ENCODE measurements at regions not wholly inside any gene's neighbourhood (a gene's known extent, or its start where the extent isn't known, plus 50 kb on each side); places are given as distances from the start of the nearest gene placed in this dataset.

DNA sequence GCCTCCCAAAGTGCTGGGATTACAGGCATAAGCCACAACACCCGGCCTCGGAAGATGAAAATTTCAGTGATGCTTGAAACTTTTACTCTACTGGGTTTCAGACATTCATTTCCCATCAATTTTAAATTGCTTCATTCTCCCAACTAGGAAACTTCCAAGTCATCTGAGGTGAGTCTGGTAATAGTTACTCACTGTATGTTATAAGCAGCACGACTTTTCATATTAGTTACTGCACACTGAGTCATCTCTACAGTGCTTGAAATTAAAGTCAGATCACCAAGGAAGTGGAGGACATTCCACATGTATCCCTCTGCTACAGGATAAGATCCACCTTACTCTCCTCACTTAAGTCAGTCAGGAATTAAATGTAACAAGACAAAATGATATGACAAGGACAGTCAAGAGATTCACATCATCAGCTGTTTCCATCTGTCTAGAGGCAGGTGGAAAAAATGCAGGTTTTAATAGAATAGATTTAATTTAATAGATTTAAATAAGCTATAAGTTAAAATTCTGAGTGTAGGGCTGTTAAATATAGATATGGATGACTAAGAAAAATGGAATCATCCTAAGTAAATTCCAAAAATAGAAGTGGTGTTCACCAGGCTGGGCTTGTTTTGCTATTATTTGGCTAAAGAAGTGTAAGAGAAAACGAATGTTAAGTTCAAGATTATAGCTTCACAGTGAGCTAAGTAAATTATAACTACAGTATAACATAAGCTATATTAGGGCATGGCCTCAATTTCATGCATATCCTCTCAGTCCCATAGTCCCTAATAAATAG, 104.4 kb downstream of the TMCO5A start:
- no peak overlapping the region for H3K4me3 Mint-ChIP-seq (ENCODE audit: unreplicated experiment)
- no peak for DNase-seq (ENCODE audit: extremely low spot score, unreplicated experiment)
- peak overlapping the region; percentile 70 for H3K27ac Mint-ChIP-seq (ENCODE audit: unreplicated experiment)
- no peaks in the 10 kb centered on the region for H3K27me3 Mint-ChIP-seq (ENCODE audit: unreplicated experiment)
- TF ChIP-seq, protein P1, sequence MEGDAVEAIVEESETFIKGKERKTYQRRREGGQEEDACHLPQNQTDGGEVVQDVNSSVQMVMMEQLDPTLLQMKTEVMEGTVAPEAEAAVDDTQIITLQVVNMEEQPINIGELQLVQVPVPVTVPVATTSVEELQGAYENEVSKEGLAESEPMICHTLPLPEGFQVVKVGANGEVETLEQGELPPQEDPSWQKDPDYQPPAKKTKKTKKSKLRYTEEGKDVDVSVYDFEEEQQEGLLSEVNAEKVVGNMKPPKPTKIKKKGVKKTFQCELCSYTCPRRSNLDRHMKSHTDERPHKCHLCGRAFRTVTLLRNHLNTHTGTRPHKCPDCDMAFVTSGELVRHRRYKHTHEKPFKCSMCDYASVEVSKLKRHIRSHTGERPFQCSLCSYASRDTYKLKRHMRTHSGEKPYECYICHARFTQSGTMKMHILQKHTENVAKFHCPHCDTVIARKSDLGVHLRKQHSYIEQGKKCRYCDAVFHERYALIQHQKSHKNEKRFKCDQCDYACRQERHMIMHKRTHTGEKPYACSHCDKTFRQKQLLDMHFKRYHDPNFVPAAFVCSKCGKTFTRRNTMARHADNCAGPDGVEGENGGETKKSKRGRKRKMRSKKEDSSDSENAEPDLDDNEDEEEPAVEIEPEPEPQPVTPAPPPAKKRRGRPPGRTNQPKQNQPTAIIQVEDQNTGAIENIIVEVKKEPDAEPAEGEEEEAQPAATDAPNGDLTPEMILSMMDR (IDR thresholded peaks at IDR 0.05), result no peak
- H3K36me3 Mint-ChIP-seq (ENCODE audit: unreplicated experiment), result no peaks in the 10 kb centered on the region
- no peaks in the 10 kb centered on the region for H3K9me3 Mint-ChIP-seq (ENCODE audit: unreplicated experiment)
- H3K4me1 Mint-ChIP-seq (ENCODE audit: unreplicated experiment), result peaks cover 43% of the 10 kb centered on the region

GRCh38 chr15:38040615-38041014, 106.2 kb downstream of the TMCO5A start:
- TF ChIP-seq, protein P1 (IDR thresholded peaks at IDR 0.05), result no peak
- DNase-seq (ENCODE audit: extremely low spot score, unreplicated experiment), result no peak
- H3K36me3 Mint-ChIP-seq (ENCODE audit: unreplicated experiment), result no peaks in the 10 kb centered on the region
- no peaks in the 10 kb centered on the region for H3K27me3 Mint-ChIP-seq (ENCODE audit: unreplicated experiment)
- no peaks in the 10 kb centered on the region for H3K9me3 Mint-ChIP-seq (ENCODE audit: unreplicated experiment)
- no peak overlapping the region for H3K4me3 Mint-ChIP-seq (ENCODE audit: unreplicated experiment)
- peaks cover 39% of the 10 kb centered on the region for H3K4me1 Mint-ChIP-seq (ENCODE audit: unreplicated experiment)
- H3K27ac Mint-ChIP-seq (ENCODE audit: unreplicated experiment), result no peak overlapping the region

- Mint-ChIP-seq H3K27ac (ENCODE audit: unreplicated experiment) (no peak overlapping the region), H3K4me1 (ENCODE audit: unreplicated experiment) (peaks cover 33% of the 10 kb centered on the region), H3K36me3 (ENCODE audit: unreplicated experiment) (no peaks in the 10 kb centered on the region), H3K4me3 (ENCODE audit: unreplicated experiment) (no peak overlapping the region), H3K9me3 (ENCODE audit: unreplicated experiment) (no peaks in the 10 kb centered on the region), H3K27me3 (ENCODE audit: unreplicated experiment) (no peaks in the 10 kb centered on the region)
- no peak for DNase-seq (ENCODE audit: extremely low spot score, unreplicated experiment)
- TF ChIP-seq, protein P1 (IDR thresholded peaks at IDR 0.05), result no peak
These were observed 107.1 kb downstream of the TMCO5A start for GRCh38 chr15:38041576-38041975.

GRCh38 chr15:38042211-38042610, 107.8 kb downstream of the TMCO5A start:
- no peaks in the 10 kb centered on the region for H3K27me3 Mint-ChIP-seq (ENCODE audit: unreplicated experiment)
- no peak overlapping the region for H3K4me3 Mint-ChIP-seq (ENCODE audit: unreplicated experiment)
- no peak for DNase-seq (ENCODE audit: extremely low spot score, unreplicated experiment)
- peaks cover 33% of the 10 kb centered on the region for H3K4me1 Mint-ChIP-seq (ENCODE audit: unreplicated experiment)
- no peaks in the 10 kb centered on the region for H3K9me3 Mint-ChIP-seq (ENCODE audit: unreplicated experiment)
- no peak overlapping the region for H3K27ac Mint-ChIP-seq (ENCODE audit: unreplicated experiment)
- TF ChIP-seq, protein P1 (IDR thresholded peaks at IDR 0.05), result no peak
- H3K36me3 Mint-ChIP-seq (ENCODE audit: unreplicated experiment), result no peaks in the 10 kb centered on the region

GRCh38 chr15:38042707-38043445, 108.4 kb downstream of the TMCO5A start:
- Mint-ChIP-seq H3K4me1 (ENCODE audit: unreplicated experiment) (peaks cover 31% of the 10 kb centered on the region), H3K27me3 (ENCODE audit: unreplicated experiment) (no peaks in the 10 kb centered on the region), H3K4me3 (ENCODE audit: unreplicated experiment) (no peak overlapping the region), H3K27ac (ENCODE audit: unreplicated experiment) (no peak overlapping the region), H3K36me3 (ENCODE audit: unreplicated experiment) (no peaks in the 10 kb centered on the region), H3K9me3 (ENCODE audit: unreplicated experiment) (no peaks in the 10 kb centered on the region)
- TF ChIP-seq, protein P1 (IDR thresholded peaks at IDR 0.05), result no peak
- no peak for DNase-seq (ENCODE audit: extremely low spot score, unreplicated experiment)
